ENCODE measurements at regions not wholly inside any gene's neighbourhood (a gene's known extent, or its start where the extent isn't known, plus 50 kb on each side); places are given as distances from the start of the nearest gene placed in this dataset.

GRCh38 chr1:105558023-105558422 is 1498.5 kb upstream of the PRMT6 start:
- H2AFZ ChIP-seq (ENCODE audit: low read length) = no peak overlapping the region

DNA sequence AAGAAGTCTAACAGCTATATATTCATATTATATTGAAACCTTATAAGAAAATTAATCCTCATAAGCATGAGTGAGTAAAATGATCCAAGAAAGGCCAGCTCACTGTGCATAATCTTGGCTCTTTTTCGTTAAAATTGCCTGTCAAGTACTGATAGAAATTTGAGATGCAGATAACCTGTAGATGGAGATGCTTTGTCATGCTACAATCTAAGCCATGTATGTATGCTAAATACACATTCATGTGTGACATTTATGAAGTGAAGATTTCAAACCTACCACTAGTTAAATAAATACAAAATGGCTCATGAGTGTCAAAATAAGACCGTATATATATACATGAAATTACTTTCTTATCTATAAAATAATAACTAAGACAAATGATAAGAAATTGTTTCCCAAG is 1491.5 kb upstream of the PRMT6 start:
- DNase-seq = no peak
- TF ChIP-seq CTCF (IDR thresholded peaks at IDR 0.05; ENCODE audit: low read length) = no peak
- TF ChIP-seq EZH2 (optimal IDR thresholded peaks at IDR 0.05; ENCODE audit: low read depth, low read length) = no peak
- no peak for TF ChIP-seq EZH2phosphoT487 (IDR thresholded peaks at IDR 0.05; ENCODE audit: low read length)
- no peaks in the 10 kb centered on the region for H4K20me1 ChIP-seq (ENCODE audit: insufficient read depth, low read length)
- no peak overlapping the region for H3K9ac ChIP-seq (ENCODE audit: low read length)
- H3K4me3 ChIP-seq (ENCODE audit: low read length) = no peak overlapping the region
- no peaks in the 10 kb centered on the region for H3F3A ChIP-seq (ENCODE audit: insufficient read depth, low read length)
- H3K9me3 ChIP-seq (replicated peaks; ENCODE audit: insufficient read depth, low read length) = no peaks in the 10 kb centered on the region
- no peaks in the 10 kb centered on the region for H3K79me2 ChIP-seq (ENCODE audit: low read length)
- no peaks in the 10 kb centered on the region for H3K9me2 ChIP-seq (replicated peaks; ENCODE audit: insufficient read depth, low read length)
- H3K27me3 ChIP-seq (replicated peaks; ENCODE audit: insufficient read depth, low read length) = no peaks in the 10 kb centered on the region
- H2AFZ ChIP-seq (ENCODE audit: low read length) = no peak overlapping the region
- no peaks in the 10 kb centered on the region for H3K36me3 ChIP-seq (replicated peaks; ENCODE audit: insufficient read depth, low read length)
- H3K4me1 ChIP-seq (ENCODE audit: low read length) = no peaks in the 10 kb centered on the region
- no peak overlapping the region for H3K27ac ChIP-seq (ENCODE audit: low read length)
- no peak overlapping the region for H3K4me2 ChIP-seq (ENCODE audit: low read depth, low read length)

More at GRCh38 chr1:105558023-105558422, 1498.5 kb upstream of the PRMT6 start:
- H3K4me1 ChIP-seq (ENCODE audit: low read length) = no peaks in the 10 kb centered on the region
- no peak overlapping the region for H3K4me2 ChIP-seq (ENCODE audit: low read depth, low read length)
- H3K27me3 ChIP-seq (replicated peaks; ENCODE audit: insufficient read depth, low read length) = no peaks in the 10 kb centered on the region
- no peak overlapping the region for H3K27ac ChIP-seq (ENCODE audit: low read length)
- no peaks in the 10 kb centered on the region for H3K36me3 ChIP-seq (replicated peaks; ENCODE audit: insufficient read depth, low read length)
- DNase-seq = no peak
- no peak overlapping the region for H3K9ac ChIP-seq (ENCODE audit: low read length)
- TF ChIP-seq CTCF (IDR thresholded peaks at IDR 0.05; ENCODE audit: low read length) (no peak), EZH2 (optimal IDR thresholded peaks at IDR 0.05; ENCODE audit: low read depth, low read length) (no peak), EZH2phosphoT487 (IDR thresholded peaks at IDR 0.05; ENCODE audit: low read length) (no peak)
- no peaks in the 10 kb centered on the region for H3K79me2 ChIP-seq (ENCODE audit: low read length)
- no peaks in the 10 kb centered on the region for H3F3A ChIP-seq (ENCODE audit: insufficient read depth, low read length)
- H3K9me3 ChIP-seq (replicated peaks; ENCODE audit: insufficient read depth, low read length) = no peaks in the 10 kb centered on the region
- H4K20me1 ChIP-seq (ENCODE audit: insufficient read depth, low read length) = no peaks in the 10 kb centered on the region
- H3K9me2 ChIP-seq (replicated peaks; ENCODE audit: insufficient read depth, low read length) = no peaks in the 10 kb centered on the region
- H3K4me3 ChIP-seq (ENCODE audit: low read length) = no peak overlapping the region

DNA sequence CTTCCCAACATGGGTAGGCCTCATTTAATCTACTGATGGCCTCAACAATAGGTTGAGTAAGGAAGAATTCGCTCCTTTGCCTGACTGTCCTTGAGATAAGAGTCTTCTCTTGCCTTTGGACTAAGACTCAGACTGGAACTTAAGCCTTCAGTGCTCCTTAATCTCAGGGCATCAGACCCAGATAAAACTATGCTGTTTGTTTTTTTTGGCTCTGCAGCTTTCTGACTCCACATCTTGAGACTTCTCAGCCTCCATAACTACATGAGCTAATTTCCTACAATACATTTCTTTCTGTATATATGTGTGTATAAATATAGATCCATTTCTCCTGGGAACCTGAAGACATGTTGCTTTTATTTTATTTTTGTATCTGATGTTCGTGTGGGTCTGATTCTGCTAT is 1470.7 kb upstream of the PRMT6 start:
- Histone ChIP-seq H3K4me2 (ENCODE audit: low read depth, low read length) (no peak overlapping the region), H3K27ac (ENCODE audit: low read length) (no peak overlapping the region), H3K36me3 (replicated peaks; ENCODE audit: insufficient read depth, low read length) (no peaks in the 10 kb centered on the region), H3K4me3 (ENCODE audit: low read length) (no peak overlapping the region), H3K9ac (ENCODE audit: low read length) (no peak overlapping the region), H3K9me2 (replicated peaks; ENCODE audit: insufficient read depth, low read length) (no peaks in the 10 kb centered on the region), H4K20me1 (ENCODE audit: insufficient read depth, low read length) (no peaks in the 10 kb centered on the region), H3K27me3 (replicated peaks; ENCODE audit: insufficient read depth, low read length) (no peaks in the 10 kb centered on the region), H3F3A (ENCODE audit: insufficient read depth, low read length) (no peaks in the 10 kb centered on the region), H3K79me2 (ENCODE audit: low read length) (no peaks in the 10 kb centered on the region), H3K4me1 (ENCODE audit: low read length) (no peaks in the 10 kb centered on the region), H2AFZ (ENCODE audit: low read length) (no peak overlapping the region), H3K9me3 (replicated peaks; ENCODE audit: insufficient read depth, low read length) (no peaks in the 10 kb centered on the region)
- TF ChIP-seq EZH2 (optimal IDR thresholded peaks at IDR 0.05; ENCODE audit: low read depth, low read length) = no peak
- TF ChIP-seq EZH2phosphoT487 (IDR thresholded peaks at IDR 0.05; ENCODE audit: low read length) = no peak
- no peak for TF ChIP-seq CTCF (IDR thresholded peaks at IDR 0.05; ENCODE audit: low read length)
- DNase-seq = no peak

All from MM.1S (cell line).